GM18870 (cell line): ENCODE measurements at regions not wholly inside any gene's neighbourhood (a gene's known extent, or its start where the extent isn't known, plus 50 kb on each side); places are given as distances from the start of the nearest gene placed in this dataset.
"Not testable (repeated sequence)": the region's sequence is repeated elsewhere in the genome, so short reads cannot be mapped to it uniquely, and the experiment has no call there.

Experiments
- ATAC-seq: cut with Tn5 transposase; IDR thresholded peaks from one replicate; pipeline ENCODE4 v1.9.1; 2021; ENCODE audit warnings: moderate library complexity; ENCODE audit not compliant: unreplicated experiment

DNA sequence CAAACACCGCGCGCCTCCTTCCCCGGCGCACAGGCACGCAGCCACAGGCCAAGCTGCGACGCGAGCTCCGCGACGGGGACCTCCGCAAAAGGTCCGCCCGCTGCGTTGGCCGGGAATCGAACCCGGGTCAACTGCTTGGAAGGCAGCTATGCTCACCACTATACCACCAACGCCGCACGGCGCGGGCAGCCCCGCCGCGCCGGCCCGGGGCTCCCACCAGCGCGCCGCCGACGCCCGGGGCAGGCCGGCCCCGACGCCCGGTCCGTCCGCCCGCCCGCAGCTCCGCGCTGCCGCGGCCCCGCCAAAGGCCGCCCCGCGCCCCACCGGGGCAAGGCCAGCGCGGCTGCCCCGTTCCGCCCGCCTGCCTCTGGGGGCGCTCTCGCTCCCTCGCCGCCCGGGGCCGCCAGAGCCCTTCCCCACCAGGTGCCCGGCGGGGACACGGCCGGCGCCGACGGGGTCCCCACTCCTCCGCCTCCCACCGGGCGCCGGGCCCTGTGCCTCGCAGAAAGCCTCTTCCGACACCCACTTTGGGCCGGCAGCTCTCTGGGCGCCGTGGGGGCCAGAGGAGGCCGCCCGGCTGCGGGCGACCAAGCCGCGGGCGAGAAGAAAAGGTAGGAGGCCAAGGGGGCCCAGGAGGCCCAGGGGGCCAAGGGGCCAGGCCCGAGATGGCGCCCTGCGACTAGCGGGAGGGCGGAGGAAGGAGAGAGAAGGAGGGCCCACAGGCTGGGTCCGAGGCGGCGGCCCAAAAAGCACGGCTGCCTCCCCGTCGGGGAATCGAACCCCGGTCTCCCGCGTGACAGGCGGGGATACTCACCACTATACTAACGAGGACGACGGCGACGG lies 50.2 kb upstream of the FCGR2A start:
- ATAC-seq, result peak; percentile 7

GRCh38 chr1:161453950-161454864 lies 51.0 kb upstream of the FCGR2A start:
- ATAC-seq, result peak; percentile 66

DNA sequence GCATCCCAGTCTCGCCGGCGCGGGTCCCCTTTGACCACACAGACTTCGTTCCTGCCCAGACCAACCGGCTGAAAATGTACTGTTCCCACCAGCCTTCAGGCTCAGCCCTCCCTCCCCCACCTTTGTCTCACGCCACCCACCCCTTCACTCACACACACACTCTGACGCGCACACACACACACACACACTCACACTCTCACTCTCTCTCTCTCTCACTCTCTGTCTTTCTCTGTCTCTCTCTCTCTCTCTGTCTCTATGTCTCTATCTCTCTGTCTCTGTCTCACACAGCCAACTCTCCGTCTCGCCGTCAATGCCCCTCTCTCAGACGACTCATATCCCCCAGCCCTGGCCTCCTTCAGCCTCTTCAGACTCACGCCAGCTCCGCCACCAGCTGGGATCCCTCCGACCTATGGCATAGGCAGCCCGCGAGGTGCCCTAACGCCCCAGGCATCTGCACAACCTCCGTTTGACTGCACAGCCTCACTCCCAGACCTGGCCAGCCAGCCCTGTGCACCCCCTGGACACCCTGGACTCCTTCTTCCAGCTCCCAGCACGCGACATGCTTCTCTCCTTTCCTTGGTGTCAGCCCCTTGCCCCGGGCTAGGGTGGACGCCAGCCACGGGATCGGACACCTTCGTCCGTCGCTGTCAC lies 53.4 kb upstream of the FCGR2A start:
- not testable (repeated sequence) for ATAC-seq

DNA sequence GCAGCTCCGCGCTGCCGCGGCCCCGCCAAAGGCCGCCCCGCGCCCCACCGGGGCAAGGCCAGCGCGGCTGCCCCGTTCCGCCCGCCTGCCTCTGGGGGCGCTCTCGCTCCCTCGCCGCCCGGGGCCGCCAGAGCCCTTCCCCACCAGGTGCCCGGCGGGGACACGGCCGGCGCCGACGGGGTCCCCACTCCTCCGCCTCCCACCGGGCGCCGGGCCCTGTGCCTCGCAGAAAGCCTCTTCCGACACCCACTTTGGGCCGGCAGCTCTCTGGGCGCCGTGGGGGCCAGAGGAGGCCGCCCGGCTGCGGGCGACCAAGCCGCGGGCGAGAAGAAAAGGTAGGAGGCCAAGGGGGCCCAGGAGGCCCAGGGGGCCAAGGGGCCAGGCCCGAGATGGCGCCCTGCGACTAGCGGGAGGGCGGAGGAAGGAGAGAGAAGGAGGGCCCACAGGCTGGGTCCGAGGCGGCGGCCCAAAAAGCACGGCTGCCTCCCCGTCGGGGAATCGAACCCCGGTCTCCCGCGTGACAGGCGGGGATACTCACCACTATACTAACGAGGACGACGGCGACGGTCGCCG lies 57.4 kb upstream of the FCGR2A start:
- ATAC-seq, result not testable (repeated sequence)

DNA sequence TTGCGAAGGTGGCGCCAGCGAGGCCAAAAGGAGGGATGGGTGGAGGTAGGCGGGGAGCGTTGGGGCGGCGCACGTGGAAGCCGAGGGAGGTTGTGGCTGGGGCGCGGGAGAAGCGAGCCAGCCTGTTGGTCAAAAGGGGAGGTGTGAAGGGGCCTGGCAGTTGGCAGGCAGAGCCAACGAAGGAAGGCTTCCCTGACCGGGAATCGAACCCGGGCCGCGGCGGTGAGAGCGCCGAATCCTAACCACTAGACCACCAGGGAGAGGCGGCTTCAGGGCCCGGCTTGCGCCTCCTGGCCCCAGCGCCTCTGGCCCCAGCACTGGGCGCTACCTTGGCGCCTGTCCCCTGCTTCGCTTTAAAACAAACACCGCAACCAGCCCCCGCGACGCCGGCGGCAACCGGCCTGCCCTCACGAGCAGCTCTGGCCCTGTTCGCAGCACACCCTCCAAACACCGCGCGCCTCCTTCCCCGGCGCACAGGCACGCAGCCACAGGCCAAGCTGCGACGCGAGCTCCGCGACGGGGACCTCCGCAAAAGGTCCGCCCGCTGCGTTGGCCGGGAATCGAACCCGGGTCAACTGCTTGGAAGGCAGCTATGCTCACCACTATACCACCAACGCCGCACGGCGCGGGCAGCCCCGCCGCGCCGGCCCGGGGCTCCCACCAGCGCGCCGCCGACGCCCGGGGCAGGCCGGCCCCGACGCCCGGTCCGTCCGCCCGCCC lies 58.1 kb upstream of the FCGR2A start:
- peak; percentile 29 for ATAC-seq

DNA sequence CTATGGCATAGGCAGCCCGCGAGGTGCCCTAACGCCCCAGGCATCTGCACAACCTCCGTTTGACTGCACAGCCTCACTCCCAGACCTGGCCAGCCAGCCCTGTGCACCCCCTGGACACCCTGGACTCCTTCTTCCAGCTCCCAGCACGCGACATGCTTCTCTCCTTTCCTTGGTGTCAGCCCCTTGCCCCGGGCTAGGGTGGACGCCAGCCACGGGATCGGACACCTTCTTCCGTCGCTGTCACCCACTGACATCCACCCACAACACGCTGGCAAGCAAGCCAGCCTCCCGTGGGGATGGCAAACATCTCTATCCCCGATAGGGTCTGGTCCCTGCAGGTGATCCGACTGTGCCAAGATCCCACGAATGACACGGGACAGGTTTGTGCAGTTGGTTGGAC lies 60.5 kb upstream of the FCGR2A start:
- not testable (repeated sequence) for ATAC-seq

DNA sequence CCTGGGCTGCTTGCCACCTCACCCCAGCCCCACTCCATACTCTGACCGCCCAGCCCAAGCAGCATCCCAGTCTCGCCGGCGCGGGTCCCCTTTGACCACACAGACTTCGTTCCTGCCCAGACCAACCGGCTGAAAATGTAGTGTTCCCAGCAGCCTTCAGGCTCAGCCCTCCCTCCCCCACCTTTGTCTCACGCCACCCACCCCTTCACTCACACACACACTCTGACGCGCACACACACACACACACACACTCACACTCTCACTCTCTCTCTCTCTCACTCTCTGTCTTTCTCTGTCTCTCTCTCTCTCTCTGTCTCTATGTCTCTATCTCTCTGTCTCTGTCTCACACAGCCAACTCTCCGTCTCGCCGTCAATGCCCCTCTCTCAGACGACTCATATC lies 61.0 kb upstream of the FCGR2A start:
- ATAC-seq, result not testable (repeated sequence)

DNA sequence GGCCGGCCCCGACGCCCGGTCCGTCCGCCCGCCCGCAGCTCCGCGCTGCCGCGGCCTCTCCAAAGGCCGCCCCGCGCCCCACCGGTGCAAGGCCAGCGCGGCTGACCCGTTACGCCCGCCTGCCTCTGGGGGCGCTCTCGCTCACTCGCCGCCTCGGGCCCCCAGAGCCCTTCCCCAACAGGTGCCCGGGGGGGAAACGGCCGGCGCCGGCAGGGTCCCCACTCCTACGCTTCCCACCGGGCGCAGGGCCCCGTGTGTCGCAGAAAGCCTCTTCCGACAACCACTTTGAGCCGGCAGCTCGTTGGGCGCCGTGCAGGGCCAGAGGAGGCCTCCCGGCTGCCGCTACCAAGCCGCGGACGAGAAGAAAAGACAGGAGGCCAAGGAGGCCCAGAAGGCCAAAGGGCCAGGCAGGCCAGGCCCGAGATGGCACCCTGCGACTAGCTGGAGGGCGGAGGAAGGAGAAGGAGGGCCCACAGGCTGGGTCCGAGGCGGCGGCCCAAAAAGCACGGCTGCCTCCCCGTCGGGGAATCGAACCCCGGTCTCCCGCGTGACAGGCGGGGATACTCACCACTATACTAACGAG lies 64.9 kb upstream of the FCGR2A start:
- ATAC-seq, result no peak

DNA sequence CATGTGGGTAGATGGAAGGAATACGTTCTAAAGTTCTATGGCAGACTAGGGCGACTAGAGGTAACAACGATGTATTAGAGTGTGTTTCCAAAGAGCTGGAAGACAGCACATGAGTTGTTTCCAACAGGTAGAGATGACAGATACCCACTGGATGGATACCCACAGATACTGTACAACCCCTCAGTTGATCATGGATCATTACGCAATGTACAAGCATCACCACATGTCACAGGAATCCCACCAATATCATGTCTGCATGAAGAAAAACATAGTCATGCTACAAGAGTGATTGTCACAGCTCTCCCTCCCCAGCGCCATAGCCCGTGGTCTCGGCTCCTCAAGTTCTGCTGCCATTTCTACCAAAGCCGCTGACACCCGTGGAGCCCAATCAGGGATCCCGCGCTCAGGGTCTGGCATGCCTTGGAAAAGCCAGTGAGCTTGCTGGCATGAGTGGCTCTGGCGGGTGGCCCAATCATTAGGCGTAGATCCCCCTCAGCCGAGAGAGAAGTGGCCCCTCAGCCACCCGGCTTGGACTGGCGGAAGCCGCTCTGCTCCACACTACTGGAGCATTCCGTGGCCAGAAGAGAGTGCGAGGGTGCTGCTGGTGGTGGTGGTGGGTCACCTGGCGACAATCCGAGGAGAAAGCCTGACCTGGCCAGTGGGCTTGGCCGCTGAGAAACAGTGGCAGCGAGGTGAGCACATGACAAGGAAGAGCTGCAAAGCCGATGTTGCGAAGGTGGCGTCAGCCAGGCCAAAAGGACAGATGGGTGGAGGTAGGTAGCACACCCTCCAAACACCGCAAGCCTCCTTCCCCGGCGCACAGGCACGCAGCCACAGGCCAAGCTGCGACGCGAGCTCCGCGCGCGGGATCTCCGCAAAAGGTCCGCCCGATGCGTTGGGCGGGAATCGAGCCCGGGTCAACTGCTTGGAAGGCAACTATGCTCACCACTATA lies 65.7 kb upstream of the FCGR2A start:
- no peak for ATAC-seq

DNA sequence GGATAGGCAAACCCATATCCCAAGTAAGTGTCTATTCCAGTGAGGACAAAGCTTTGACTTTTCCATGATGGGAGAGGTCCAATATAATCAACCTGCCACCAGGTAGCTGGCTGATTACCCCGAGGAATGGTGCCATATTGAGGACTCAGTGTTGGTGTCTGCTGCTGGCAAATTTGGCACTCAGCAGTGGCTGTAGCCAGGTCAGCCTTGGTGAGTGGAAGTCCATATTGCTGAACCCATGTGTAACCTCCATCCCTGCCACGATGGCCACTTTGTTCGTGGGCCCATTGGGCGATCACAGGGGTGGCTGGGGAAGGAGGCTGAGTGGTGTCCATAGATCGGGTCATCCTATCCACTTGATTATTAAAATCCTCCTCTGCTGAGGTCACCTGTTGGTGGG lies 65.5 kb upstream of the CFAP126 start:
- ATAC-seq, result not testable (repeated sequence)

GRCh38 chr1:161432091-161432490 lies 64.4 kb upstream of the CFAP126 start:
- ATAC-seq, result no peak

- no peak for ATAC-seq
Measured at GRCh38 chr1:161427733-161428516, 60.2 kb upstream of the CFAP126 start.

DNA sequence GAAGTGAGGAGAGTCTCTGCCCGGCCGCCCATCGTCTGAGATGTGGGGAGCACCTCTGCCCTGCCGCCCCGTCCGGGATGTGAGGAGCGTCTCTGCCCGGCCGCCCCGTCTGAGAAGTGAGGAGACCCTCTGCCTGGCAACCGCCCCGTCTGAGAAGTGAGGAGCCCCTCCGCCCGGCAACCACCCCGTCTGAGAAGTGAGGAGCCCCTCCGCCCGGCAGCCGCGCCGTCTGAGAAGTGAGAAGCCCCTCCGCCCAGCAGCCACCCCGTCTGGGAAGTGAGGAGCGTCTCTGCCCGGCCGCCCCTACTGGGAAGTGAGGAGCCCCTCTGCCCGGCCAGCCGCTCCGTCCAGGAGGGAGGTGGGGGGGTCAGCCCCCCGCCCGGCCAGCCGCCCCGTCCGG lies 55.2 kb upstream of the CFAP126 start:
- ATAC-seq, result not testable (repeated sequence)

DNA sequence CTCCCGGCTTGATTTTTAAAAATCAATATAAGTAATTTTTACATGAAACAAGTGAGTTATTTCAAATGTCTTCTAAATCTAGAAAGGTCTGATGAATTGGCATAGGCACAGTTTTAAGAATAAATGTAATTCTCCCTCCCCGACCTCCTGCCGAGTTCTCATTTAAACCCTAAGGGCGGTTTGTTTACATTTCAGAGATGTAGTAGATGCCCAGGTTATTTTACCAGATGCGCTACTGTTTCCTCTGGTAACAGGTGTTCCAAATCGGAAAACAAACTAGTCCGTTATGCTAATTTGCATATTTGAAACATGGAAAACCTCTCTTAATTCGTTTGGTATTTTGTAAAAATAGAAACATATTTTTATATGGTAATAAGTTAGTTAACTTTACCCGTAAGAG lies 53.8 kb upstream of the CFAP126 start:
- ATAC-seq, result no peak

- ATAC-seq, result no peak
Measured at GRCh38 chr1:161420763-161421455, 53.2 kb upstream of the CFAP126 start.

DNA sequence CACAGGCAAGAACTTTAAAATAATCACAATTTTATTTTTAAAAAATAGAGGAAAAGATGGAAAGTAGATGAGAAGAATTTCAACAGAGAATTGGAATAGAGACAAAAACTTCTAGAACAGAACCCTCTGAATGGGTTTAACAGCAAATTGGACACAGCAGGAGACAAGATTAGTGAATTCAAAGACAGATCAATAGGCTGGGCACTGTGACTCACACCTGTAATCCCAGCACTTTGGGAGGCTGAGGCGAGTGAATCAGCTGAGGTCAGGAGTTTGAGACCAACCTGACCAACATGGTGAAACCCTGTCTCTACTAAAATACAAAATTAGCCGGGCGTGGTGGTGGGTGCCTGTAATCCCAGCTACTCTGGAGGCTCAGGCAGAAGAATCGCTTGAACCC lies 49.9 kb upstream of the CFAP126 start:
- ATAC-seq, result not testable (repeated sequence)
